Adipocyte (in vitro differentiated cells): ENCODE measurements at regions not wholly inside any gene's neighbourhood (a gene's known extent, or its start where the extent isn't known, plus 50 kb on each side); places are given as distances from the start of the nearest gene placed in this dataset.

Experiments
- DNase-seq: peaks from one replicate; pipeline ENCODE4 v3.0.0-alpha.2; 2015; ENCODE audit warnings: low read depth
- H3K27me3 ChIP-seq: replicated peaks from 2 replicates; pipeline ENCODE4 v1.7.0; 2013; ENCODE audit warnings: mild to moderate bottlenecking, low read length, moderate library complexity; ENCODE audit not compliant: control insufficient read depth, insufficient read depth
- H3K36me3 ChIP-seq: 2 replicates; pipeline ENCODE4 v1.7.0; 2013; ENCODE audit warnings: low read length, mild to moderate bottlenecking, moderate library complexity; ENCODE audit not compliant: control insufficient read depth, insufficient read depth, severe bottlenecking
- H3K4me1 ChIP-seq: 2 replicates; pipeline ENCODE4 v1.7.0; 2013; ENCODE audit warnings: mild to moderate bottlenecking, low read length, moderate library complexity; ENCODE audit not compliant: control insufficient read depth, insufficient read depth
- H3K4me3 ChIP-seq: 2 replicates; pipeline ENCODE4 v1.7.0; 2013; ENCODE audit warnings: mild to moderate bottlenecking, low read length, moderate library complexity
- H3K9ac ChIP-seq: 2 replicates; pipeline ENCODE4 v1.7.0; 2013; ENCODE audit warnings: mild to moderate bottlenecking, low read length, moderate library complexity
- H3K9me3 ChIP-seq: 2 replicates; pipeline ENCODE4 v1.7.0; 2013; ENCODE audit warnings: mild to moderate bottlenecking, low read length, moderate library complexity; ENCODE audit not compliant: control insufficient read depth

DNA sequence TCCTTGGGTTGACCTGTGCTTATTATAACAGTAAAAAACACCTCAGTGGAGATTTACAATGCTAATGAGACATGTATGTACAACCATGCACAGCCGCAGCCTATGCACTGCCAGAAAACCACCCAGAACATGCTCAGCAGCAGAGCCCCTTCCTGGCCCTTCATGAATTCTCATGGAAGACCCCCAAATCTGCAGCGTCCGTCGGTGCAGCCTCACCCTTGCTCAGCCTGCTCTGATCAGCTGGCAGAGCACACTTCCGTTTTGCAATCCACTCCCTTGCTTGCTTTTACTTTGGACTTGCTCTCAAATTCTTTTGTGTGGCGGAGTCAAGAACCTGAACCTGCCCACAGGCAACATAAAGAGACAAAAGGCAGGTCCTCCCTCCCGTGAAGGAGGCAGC is 378.2 kb upstream of the SULF2 start:
- H3K9ac ChIP-seq: no peak overlapping the region
- H3K27me3 ChIP-seq: peaks cover 87% of the 10 kb centered on the region
- DNase-seq: no peak
- H3K4me1 ChIP-seq: no peaks in the 10 kb centered on the region
- no peak overlapping the region for H3K4me3 ChIP-seq
- H3K9me3 ChIP-seq: no peaks in the 10 kb centered on the region
- H3K36me3 ChIP-seq: no peaks in the 10 kb centered on the region

DNA sequence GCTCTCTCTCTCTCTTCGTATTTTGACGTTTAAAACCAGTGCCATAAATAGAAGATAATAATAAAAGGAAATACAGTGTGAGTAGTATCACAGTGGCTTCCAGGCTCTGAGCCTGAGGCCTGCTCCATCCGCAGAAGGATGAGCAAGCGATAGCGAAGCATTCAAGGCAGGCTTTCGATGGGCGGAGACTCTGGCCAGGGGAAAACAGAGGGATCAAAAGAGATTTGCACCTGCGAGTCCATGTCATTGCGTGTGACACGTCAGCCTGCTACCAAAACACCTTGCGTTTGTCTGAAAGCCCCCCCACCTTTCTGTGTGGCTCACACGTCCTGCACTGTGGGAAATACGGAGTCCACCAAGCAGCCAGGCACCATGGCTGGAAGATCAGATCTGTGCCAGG is 377.3 kb upstream of the SULF2 start:
- H3K9ac ChIP-seq: no peak overlapping the region
- H3K4me3 ChIP-seq: no peak overlapping the region
- no peak for DNase-seq
- peaks cover 78% of the 10 kb centered on the region for H3K27me3 ChIP-seq
- H3K4me1 ChIP-seq: peaks cover 7% of the 10 kb centered on the region
- H3K36me3 ChIP-seq: no peaks in the 10 kb centered on the region
- H3K9me3 ChIP-seq: no peaks in the 10 kb centered on the region

DNA sequence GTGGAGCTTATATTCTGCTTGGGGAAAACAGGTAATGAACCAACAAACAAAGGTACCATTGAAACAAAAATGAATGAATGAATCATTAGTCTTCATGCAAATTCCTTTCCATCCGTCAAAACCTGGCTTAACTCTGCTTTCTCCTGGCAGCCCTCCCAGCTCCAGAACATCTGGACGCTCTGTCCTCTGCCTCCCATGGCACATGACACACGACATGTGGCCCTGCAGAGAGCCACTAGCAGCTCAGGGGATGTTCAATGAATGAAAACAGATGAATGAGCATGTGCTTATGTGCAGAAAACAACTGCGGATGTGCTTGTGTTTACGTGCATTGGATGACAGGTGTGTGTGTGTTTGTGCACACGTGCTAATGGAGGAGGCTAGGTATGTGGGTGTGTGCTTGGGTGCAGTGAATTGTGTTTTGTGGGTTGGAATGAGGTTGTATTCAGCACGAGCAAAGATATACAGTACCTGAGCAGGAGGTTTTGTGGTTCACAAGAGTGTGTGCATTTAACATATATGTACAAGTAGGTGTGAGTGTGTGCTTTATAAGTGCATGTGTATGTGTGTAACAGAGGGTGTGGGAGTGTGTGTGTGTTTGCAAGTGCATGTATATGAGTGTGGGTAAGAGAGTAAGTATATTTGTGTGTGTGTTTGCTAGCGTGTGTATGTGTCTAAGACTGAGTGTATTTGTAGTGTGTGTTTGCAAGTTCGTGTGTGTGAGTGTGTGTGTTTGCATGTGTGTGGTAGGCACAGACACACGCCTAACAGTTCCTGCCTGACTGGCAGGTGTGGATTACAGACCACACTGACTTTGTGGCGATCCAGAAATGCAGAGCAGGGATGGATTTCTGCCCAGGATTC is 374.1 kb upstream of the SULF2 start:
- DNase-seq: no peak
- Histone ChIP-seq H3K4me1 (peaks cover 8% of the 10 kb centered on the region), H3K27me3 (peaks cover 55% of the 10 kb centered on the region), H3K4me3 (no peak overlapping the region), H3K36me3 (no peaks in the 10 kb centered on the region), H3K9ac (no peak overlapping the region), H3K9me3 (peaks cover 14% of the 10 kb centered on the region)

DNA sequence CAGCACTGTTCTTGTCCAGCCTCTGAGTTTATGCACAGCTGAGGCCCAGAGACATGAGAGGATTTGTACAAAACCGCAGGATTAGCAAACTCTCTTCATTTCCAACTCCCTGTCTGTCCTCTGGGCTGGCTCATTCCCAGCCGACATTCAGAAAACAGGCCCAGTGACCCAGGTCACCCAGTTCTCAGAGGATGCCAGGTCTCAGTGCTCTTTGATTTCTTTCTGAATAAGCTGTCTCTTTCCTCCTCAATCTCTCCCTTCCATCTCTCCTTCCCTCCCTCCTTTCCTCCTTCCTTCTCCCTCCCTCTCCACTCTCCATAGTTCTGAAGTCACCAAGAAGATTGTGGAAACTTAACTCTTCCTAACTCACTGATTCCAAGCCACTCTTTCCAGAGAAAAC is 372.7 kb upstream of the SULF2 start:
- no peak for DNase-seq
- H3K36me3 ChIP-seq: no peaks in the 10 kb centered on the region
- H3K9ac ChIP-seq: no peak overlapping the region
- H3K27me3 ChIP-seq: peaks cover 59% of the 10 kb centered on the region
- H3K4me1 ChIP-seq: peaks cover 8% of the 10 kb centered on the region
- H3K9me3 ChIP-seq: peaks cover 17% of the 10 kb centered on the region
- H3K4me3 ChIP-seq: no peak overlapping the region

DNA sequence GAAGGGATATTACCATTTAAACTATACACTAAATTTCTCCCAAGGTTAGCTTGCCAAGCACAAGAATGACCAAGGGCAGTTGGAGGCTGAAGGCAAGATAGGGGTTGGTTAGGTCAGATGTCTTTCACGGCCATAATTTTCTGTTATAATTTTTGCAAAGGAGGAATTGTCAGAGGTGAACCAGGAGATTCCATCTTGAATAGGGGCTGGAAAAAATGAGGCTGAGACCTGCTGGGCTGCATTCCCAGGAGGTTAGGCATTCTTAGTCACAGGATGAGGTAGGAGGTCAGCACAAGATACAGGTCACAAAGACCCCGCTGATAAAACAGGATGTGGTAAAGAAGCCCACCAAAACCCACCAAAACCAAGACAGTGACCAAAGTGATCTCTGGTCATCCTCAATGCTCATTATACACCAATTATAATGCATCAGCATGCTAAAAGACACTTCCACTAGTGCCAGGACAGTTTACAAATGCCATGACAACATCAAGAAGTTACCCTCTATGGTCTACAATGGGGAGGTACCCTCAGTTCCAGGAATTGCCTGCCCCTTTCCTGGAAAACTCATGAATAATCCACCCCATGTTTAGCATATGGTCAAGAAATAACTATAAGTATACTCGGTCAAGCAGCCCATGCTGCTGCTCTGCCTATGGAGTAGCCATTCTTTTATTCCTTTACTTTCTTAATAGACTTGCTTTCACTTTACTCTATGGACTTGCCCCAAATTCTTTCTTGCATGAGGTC is 371.8 kb upstream of the SULF2 start:
- DNase-seq: no peak
- H3K4me3 ChIP-seq: no peak overlapping the region
- H3K9ac ChIP-seq: no peak overlapping the region
- H3K4me1 ChIP-seq: peaks cover 8% of the 10 kb centered on the region
- peaks cover 59% of the 10 kb centered on the region for H3K27me3 ChIP-seq
- no peaks in the 10 kb centered on the region for H3K36me3 ChIP-seq
- H3K9me3 ChIP-seq: peaks cover 17% of the 10 kb centered on the region

DNA sequence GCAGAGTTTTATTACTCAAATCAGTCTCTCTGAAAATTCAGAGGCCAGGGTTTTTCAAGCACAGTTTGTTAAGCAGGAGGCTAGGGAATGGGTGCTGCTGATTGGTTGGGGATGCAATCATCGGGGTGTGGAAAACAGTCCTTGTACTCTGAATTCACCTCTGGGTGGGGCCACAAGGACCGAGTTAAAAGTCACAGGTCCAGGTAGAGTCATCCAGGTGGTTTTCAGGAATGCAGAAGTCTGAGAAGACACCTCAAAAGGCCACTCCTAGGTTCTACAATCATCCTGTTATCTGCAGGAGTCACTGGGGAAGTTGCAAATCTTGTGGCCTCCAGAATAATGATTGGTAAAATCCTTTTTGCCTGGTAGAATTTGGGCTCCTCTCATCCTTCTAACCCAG is 371.2 kb upstream of the SULF2 start:
- DNase-seq: no peak
- peaks cover 21% of the 10 kb centered on the region for H3K9me3 ChIP-seq
- peaks cover 8% of the 10 kb centered on the region for H3K4me1 ChIP-seq
- no peak overlapping the region for H3K9ac ChIP-seq
- H3K4me3 ChIP-seq: no peak overlapping the region
- H3K27me3 ChIP-seq: peaks cover 60% of the 10 kb centered on the region
- H3K36me3 ChIP-seq: no peaks in the 10 kb centered on the region

DNA sequence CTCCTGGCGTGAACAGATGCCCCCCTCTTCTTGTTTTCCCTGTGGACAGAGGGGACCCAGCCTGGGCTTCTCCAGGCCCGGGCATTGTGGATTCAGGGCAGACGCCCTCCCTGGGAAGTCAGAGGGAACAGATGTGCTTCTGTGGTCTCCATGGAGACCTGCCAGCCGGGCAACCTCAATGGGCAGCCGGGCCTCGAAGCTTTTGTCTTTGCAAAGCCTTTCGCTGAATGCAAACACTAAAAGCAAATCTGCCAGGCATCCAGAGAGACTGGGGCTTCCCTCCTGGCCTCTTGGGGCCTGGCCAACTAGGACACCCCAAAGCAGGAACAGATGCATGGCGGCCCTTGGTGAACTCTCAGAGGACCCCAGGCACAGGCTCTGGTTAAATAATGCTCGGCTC is 370.0 kb upstream of the SULF2 start:
- H3K9ac ChIP-seq: no peak overlapping the region
- no peak for DNase-seq
- peaks cover 8% of the 10 kb centered on the region for H3K4me1 ChIP-seq
- peaks cover 21% of the 10 kb centered on the region for H3K9me3 ChIP-seq
- no peaks in the 10 kb centered on the region for H3K36me3 ChIP-seq
- H3K4me3 ChIP-seq: no peak overlapping the region
- H3K27me3 ChIP-seq: peaks cover 54% of the 10 kb centered on the region

DNA sequence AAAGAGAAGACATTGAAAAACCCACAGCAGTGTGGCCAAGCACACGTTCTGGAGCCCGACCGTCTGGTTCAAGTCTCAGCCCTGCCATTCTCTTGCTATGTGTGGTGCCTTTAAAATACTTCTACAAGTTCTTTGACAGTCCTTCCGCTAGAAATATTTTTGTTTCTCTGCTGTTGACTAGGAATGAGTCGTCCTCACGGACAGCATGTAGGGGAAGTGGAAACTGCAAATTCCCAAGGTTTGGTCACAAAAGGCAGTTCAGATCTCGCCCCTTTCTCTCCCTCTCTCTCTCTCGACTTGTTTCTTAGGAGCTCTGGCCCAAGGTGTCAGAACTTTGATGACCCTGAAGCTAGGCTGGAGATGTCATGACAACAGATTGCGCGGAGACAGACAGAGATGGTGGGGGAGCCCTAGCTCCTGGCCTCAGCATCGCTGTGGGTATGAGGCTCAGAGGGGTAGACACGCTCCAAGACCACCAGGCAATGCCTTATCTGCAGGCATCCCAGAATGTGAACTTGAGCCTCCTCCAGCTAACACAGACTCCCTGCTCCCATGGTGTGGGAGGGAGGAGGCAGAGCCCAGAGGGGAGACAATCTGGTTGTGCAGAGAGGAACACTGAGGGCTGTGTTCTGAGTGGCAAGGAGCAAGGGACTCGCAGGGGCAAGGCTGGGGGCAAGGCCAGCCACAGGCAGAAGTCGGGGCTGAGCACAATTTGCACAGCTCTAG is 368.9 kb upstream of the SULF2 start:
- no peak for DNase-seq
- Histone ChIP-seq H3K27me3 (peaks cover 47% of the 10 kb centered on the region), H3K4me3 (no peak overlapping the region), H3K36me3 (no peaks in the 10 kb centered on the region), H3K9me3 (peaks cover 21% of the 10 kb centered on the region), H3K9ac (no peak overlapping the region), H3K4me1 (peaks cover 8% of the 10 kb centered on the region)

DNA sequence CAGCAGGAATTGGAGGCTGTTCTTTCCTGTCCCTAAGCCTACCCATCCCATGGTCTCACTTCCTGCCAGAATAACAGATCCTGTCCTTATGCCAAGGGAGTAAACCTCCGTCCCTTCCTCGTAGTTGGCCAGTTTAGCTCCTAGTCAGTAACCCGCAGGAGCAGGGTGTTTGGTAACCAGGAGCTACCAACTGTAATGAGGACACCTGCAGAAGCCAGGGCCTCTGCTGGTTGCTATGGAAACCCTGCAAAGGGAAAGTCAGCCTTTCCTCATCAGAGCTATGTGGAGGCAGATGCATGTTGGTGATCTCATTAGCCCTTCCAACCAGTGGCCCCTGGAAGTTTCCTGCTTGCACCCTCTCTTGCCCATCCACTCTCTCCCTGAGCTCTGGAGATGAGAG is 368.2 kb upstream of the SULF2 start:
- Histone ChIP-seq H3K36me3 (no peaks in the 10 kb centered on the region), H3K27me3 (peaks cover 41% of the 10 kb centered on the region), H3K9me3 (peaks cover 21% of the 10 kb centered on the region), H3K4me3 (no peak overlapping the region), H3K9ac (no peak overlapping the region), H3K4me1 (peaks cover 8% of the 10 kb centered on the region)
- no peak for DNase-seq

DNA sequence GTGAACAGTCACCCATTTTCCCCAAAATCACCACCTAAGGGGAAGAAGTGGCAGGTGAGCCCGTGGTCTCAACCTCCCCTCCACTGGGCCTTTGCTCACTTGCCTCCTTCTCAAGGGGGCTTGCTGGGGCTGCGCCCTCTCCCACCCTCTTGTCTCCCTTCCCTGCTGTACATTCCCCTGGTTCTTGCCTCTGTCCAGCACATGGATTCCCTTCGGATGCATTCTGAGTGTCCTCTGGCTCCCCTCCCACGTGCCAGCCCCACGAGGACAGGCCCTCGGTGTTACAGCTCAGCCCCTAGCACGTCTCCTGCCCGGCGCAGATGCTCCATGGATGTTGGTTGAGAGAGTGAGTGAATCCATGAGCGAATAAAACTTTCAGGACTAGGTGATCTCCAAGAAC is 367.8 kb upstream of the SULF2 start:
- Histone ChIP-seq H3K27me3 (peaks cover 40% of the 10 kb centered on the region), H3K9me3 (peaks cover 21% of the 10 kb centered on the region), H3K4me3 (no peak overlapping the region), H3K9ac (no peak overlapping the region), H3K36me3 (no peaks in the 10 kb centered on the region), H3K4me1 (peaks cover 6% of the 10 kb centered on the region)
- no peak for DNase-seq

DNA sequence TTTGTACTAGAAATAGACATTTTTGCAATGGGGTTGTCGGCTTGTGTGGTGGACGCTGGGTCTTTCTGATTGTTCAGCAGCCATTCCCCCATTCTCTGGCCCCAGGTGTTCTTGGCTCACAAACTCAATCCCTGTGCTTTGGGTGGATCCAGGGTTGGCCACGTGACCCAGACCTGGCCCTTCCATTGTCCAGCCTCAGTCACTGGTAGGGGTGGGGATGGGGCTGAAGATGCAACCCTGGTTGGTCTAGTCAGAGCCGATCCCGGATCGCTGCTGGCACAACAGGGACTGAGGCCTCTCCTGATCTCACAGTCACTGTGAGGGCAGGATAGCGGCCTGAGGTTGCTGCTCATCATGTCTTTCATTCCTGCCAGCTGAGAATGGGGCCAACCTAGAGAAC is 365.3 kb upstream of the SULF2 start:
- H3K4me1 ChIP-seq: no peaks in the 10 kb centered on the region
- H3K4me3 ChIP-seq: no peak overlapping the region
- H3K9me3 ChIP-seq: peaks cover 7% of the 10 kb centered on the region
- no peak overlapping the region for H3K9ac ChIP-seq
- H3K27me3 ChIP-seq: peaks cover 61% of the 10 kb centered on the region
- no peaks in the 10 kb centered on the region for H3K36me3 ChIP-seq
- DNase-seq: no peak
